ENCODE measurements at regions not wholly inside any gene's neighbourhood (a gene's known extent, or its start where the extent isn't known, plus 50 kb on each side); places are given as distances from the start of the nearest gene placed in this dataset.
"Not testable (repeated sequence)": the region's sequence is repeated elsewhere in the genome, so short reads cannot be mapped to it uniquely, and the experiment has no call there.

GRCh38 chr6:81937296-81937937 lies 184.9 kb upstream of the TENT5A start:
- Histone ChIP-seq H3K36me3 (ENCODE audit: control insufficient read depth, insufficient read depth, low read length) (no peaks in the 10 kb centered on the region), H3K9ac (ENCODE audit: low read length) (no peak overlapping the region), H3K4me1 (ENCODE audit: control insufficient read depth, insufficient read depth, low read length) (peaks cover 33% of the 10 kb centered on the region), H3K27ac (ENCODE audit: low read depth, low read length) (peak overlapping the region; percentile 79; the same call in 1 of the 2 replicates), H3K27me3 (ENCODE audit: control insufficient read depth, insufficient read depth, low read length) (no peaks in the 10 kb centered on the region), H3K9me3 (ENCODE audit: control insufficient read depth, insufficient read depth, low read depth, low read length) (no peaks in the 10 kb centered on the region), H3K4me3 (ENCODE audit: low read depth, low read length) (no peak overlapping the region)

GRCh38 chr6:81934936-81935335 lies 182.5 kb upstream of the TENT5A start:
- H3K36me3 ChIP-seq (ENCODE audit: control insufficient read depth, insufficient read depth, low read length): no peaks in the 10 kb centered on the region
- no peak overlapping the region for H3K9ac ChIP-seq (ENCODE audit: low read length)
- H3K4me3 ChIP-seq (ENCODE audit: low read depth, low read length): no peak overlapping the region
- H3K4me1 ChIP-seq (ENCODE audit: control insufficient read depth, insufficient read depth, low read length): peaks cover 22% of the 10 kb centered on the region
- no peaks in the 10 kb centered on the region for H3K27me3 ChIP-seq (ENCODE audit: control insufficient read depth, insufficient read depth, low read length)
- H3K27ac ChIP-seq (ENCODE audit: low read depth, low read length): no peak overlapping the region
- no peaks in the 10 kb centered on the region for H3K9me3 ChIP-seq (ENCODE audit: control insufficient read depth, insufficient read depth, low read depth, low read length)

GRCh38 chr6:81933608-81934051 lies 181.1 kb upstream of the TENT5A start:
- H3K9ac ChIP-seq (ENCODE audit: low read length): no peak overlapping the region
- no peak overlapping the region for H3K27ac ChIP-seq (ENCODE audit: low read depth, low read length)
- H3K36me3 ChIP-seq (ENCODE audit: control insufficient read depth, insufficient read depth, low read length): no peaks in the 10 kb centered on the region
- H3K4me1 ChIP-seq (ENCODE audit: control insufficient read depth, insufficient read depth, low read length): peaks cover 9% of the 10 kb centered on the region
- no peak overlapping the region for H3K4me3 ChIP-seq (ENCODE audit: low read depth, low read length)
- H3K27me3 ChIP-seq (ENCODE audit: control insufficient read depth, insufficient read depth, low read length): no peaks in the 10 kb centered on the region
- no peaks in the 10 kb centered on the region for H3K9me3 ChIP-seq (ENCODE audit: control insufficient read depth, insufficient read depth, low read depth, low read length)

- no peaks in the 10 kb centered on the region for H3K9me3 ChIP-seq (ENCODE audit: control insufficient read depth, insufficient read depth, low read depth, low read length)
- H3K36me3 ChIP-seq (ENCODE audit: control insufficient read depth, insufficient read depth, low read length): no peaks in the 10 kb centered on the region
- peaks cover 4% of the 10 kb centered on the region; the same call in 1 of the 2 replicates for H3K4me1 ChIP-seq (ENCODE audit: control insufficient read depth, insufficient read depth, low read length)
- no peak overlapping the region for H3K9ac ChIP-seq (ENCODE audit: low read length)
- H3K27ac ChIP-seq (ENCODE audit: low read depth, low read length): no peak overlapping the region
- H3K27me3 ChIP-seq (ENCODE audit: control insufficient read depth, insufficient read depth, low read length): no peaks in the 10 kb centered on the region
- no peak overlapping the region for H3K4me3 ChIP-seq (ENCODE audit: low read depth, low read length)
Measured at GRCh38 chr6:81933089-81933488, 180.6 kb upstream of the TENT5A start.

- not testable (repeated sequence) for H3K4me3 ChIP-seq (ENCODE audit: low read depth, low read length); H3K4me1 ChIP-seq (ENCODE audit: control insufficient read depth, insufficient read depth, low read length); H3K36me3 ChIP-seq (ENCODE audit: control insufficient read depth, insufficient read depth, low read length); H3K9me3 ChIP-seq (ENCODE audit: control insufficient read depth, insufficient read depth, low read depth, low read length); H3K9ac ChIP-seq (ENCODE audit: low read length); H3K27ac ChIP-seq (ENCODE audit: low read depth, low read length); H3K27me3 ChIP-seq (ENCODE audit: control insufficient read depth, insufficient read depth, low read length)
Measured at GRCh38 chr6:81932448-81932847, 180.0 kb upstream of the TENT5A start.

GRCh38 chr6:81929828-81930227 lies 177.3 kb upstream of the TENT5A start:
- H3K27ac ChIP-seq (ENCODE audit: low read depth, low read length): no peak overlapping the region
- H3K36me3 ChIP-seq (ENCODE audit: control insufficient read depth, insufficient read depth, low read length): no peaks in the 10 kb centered on the region
- H3K27me3 ChIP-seq (ENCODE audit: control insufficient read depth, insufficient read depth, low read length): no peaks in the 10 kb centered on the region
- H3K4me1 ChIP-seq (ENCODE audit: control insufficient read depth, insufficient read depth, low read length): no peaks in the 10 kb centered on the region
- H3K4me3 ChIP-seq (ENCODE audit: low read depth, low read length): no peak overlapping the region
- no peaks in the 10 kb centered on the region for H3K9me3 ChIP-seq (ENCODE audit: control insufficient read depth, insufficient read depth, low read depth, low read length)
- H3K9ac ChIP-seq (ENCODE audit: low read length): no peak overlapping the region

GRCh38 chr6:81925201-81925600 lies 172.7 kb upstream of the TENT5A start:
- Histone ChIP-seq H3K36me3 (ENCODE audit: control insufficient read depth, insufficient read depth, low read length) (no peaks in the 10 kb centered on the region), H3K4me3 (ENCODE audit: low read depth, low read length) (no peak overlapping the region), H3K9ac (ENCODE audit: low read length) (no peak overlapping the region), H3K27me3 (ENCODE audit: control insufficient read depth, insufficient read depth, low read length) (no peaks in the 10 kb centered on the region), H3K9me3 (ENCODE audit: control insufficient read depth, insufficient read depth, low read depth, low read length) (0 out of 2 replicates have a peak, but pooled peaks cover 2% of the 10 kb centered on the region), H3K4me1 (ENCODE audit: control insufficient read depth, insufficient read depth, low read length) (no peaks in the 10 kb centered on the region), H3K27ac (ENCODE audit: low read depth, low read length) (no peak overlapping the region)

- Histone ChIP-seq H3K4me1 (ENCODE audit: control insufficient read depth, insufficient read depth, low read length) (peaks cover 14% of the 10 kb centered on the region), H3K36me3 (ENCODE audit: control insufficient read depth, insufficient read depth, low read length) (no peaks in the 10 kb centered on the region), H3K4me3 (ENCODE audit: low read depth, low read length) (no peak overlapping the region), H3K9ac (ENCODE audit: low read length) (no peak overlapping the region), H3K27me3 (ENCODE audit: control insufficient read depth, insufficient read depth, low read length) (no peaks in the 10 kb centered on the region), H3K27ac (ENCODE audit: low read depth, low read length) (no peak overlapping the region), H3K9me3 (ENCODE audit: control insufficient read depth, insufficient read depth, low read depth, low read length) (no peaks in the 10 kb centered on the region)
Measured at GRCh38 chr6:81909981-81910900, 157.8 kb upstream of the TENT5A start.

GRCh38 chr6:81909162-81909561 lies 156.7 kb upstream of the TENT5A start:
- no peaks in the 10 kb centered on the region for H3K27me3 ChIP-seq (ENCODE audit: control insufficient read depth, insufficient read depth, low read length)
- no peak overlapping the region for H3K9ac ChIP-seq (ENCODE audit: low read length)

GRCh38 chr6:81906709-81907204 lies 154.3 kb upstream of the TENT5A start:
- no peak overlapping the region for H3K27ac ChIP-seq (ENCODE audit: low read depth, low read length)
- H3K4me3 ChIP-seq (ENCODE audit: low read depth, low read length): no peak overlapping the region
- H3K27me3 ChIP-seq (ENCODE audit: control insufficient read depth, insufficient read depth, low read length): no peaks in the 10 kb centered on the region
- no peaks in the 10 kb centered on the region for H3K9me3 ChIP-seq (ENCODE audit: control insufficient read depth, insufficient read depth, low read depth, low read length)
- H3K36me3 ChIP-seq (ENCODE audit: control insufficient read depth, insufficient read depth, low read length): no peaks in the 10 kb centered on the region
- H3K9ac ChIP-seq (ENCODE audit: low read length): no peak overlapping the region
- peaks cover 14% of the 10 kb centered on the region for H3K4me1 ChIP-seq (ENCODE audit: control insufficient read depth, insufficient read depth, low read length)

More at GRCh38 chr6:81909162-81909561, 156.7 kb upstream of the TENT5A start:
- H3K36me3 ChIP-seq (ENCODE audit: control insufficient read depth, insufficient read depth, low read length): no peaks in the 10 kb centered on the region
- no peak overlapping the region for H3K4me3 ChIP-seq (ENCODE audit: low read depth, low read length)
- no peak overlapping the region for H3K27ac ChIP-seq (ENCODE audit: low read depth, low read length)
- H3K9me3 ChIP-seq (ENCODE audit: control insufficient read depth, insufficient read depth, low read depth, low read length): no peaks in the 10 kb centered on the region
- peaks cover 14% of the 10 kb centered on the region for H3K4me1 ChIP-seq (ENCODE audit: control insufficient read depth, insufficient read depth, low read length)

GRCh38 chr6:81906041-81906440 lies 153.6 kb upstream of the TENT5A start:
- peaks cover 14% of the 10 kb centered on the region for H3K4me1 ChIP-seq (ENCODE audit: control insufficient read depth, insufficient read depth, low read length)
- H3K36me3 ChIP-seq (ENCODE audit: control insufficient read depth, insufficient read depth, low read length): no peaks in the 10 kb centered on the region
- no peak overlapping the region for H3K9ac ChIP-seq (ENCODE audit: low read length)
- no peaks in the 10 kb centered on the region for H3K27me3 ChIP-seq (ENCODE audit: control insufficient read depth, insufficient read depth, low read length)
- H3K27ac ChIP-seq (ENCODE audit: low read depth, low read length): no peak overlapping the region
- no peaks in the 10 kb centered on the region for H3K9me3 ChIP-seq (ENCODE audit: control insufficient read depth, insufficient read depth, low read depth, low read length)
- no peak overlapping the region for H3K4me3 ChIP-seq (ENCODE audit: low read depth, low read length)
